SU-DHL-6 (cell line): ENCODE measurements at regions not wholly inside any gene's neighbourhood (a gene's known extent, or its start where the extent isn't known, plus 50 kb on each side); places are given as distances from the start of the nearest gene placed in this dataset.

Experiments
- EZH2phosphoT487 ChIP-seq: fragments of 200-600 bp; sonication (generic), shearing (Covaris generic); conservative IDR thresholded peaks from 2 replicates; pipeline ENCODE4 v1.6.1; 2018; ENCODE audit warnings: mild to moderate bottlenecking, antibody characterized with exemption, low read length, moderate library complexity, mixed read lengths
- TF ChIP-seq, protein P1 (sequence below): fragments of 200-600 bp; sonication (generic); IDR thresholded peaks from one replicate; pipeline ENCODE4 v1.5.1; 2017; ENCODE audit warnings: antibody characterized with exemption, mild to moderate bottlenecking, low read length, moderate library complexity; ENCODE audit not compliant: insufficient read depth, poor library complexity, severe bottlenecking

- TF ChIP-seq, protein P1, sequence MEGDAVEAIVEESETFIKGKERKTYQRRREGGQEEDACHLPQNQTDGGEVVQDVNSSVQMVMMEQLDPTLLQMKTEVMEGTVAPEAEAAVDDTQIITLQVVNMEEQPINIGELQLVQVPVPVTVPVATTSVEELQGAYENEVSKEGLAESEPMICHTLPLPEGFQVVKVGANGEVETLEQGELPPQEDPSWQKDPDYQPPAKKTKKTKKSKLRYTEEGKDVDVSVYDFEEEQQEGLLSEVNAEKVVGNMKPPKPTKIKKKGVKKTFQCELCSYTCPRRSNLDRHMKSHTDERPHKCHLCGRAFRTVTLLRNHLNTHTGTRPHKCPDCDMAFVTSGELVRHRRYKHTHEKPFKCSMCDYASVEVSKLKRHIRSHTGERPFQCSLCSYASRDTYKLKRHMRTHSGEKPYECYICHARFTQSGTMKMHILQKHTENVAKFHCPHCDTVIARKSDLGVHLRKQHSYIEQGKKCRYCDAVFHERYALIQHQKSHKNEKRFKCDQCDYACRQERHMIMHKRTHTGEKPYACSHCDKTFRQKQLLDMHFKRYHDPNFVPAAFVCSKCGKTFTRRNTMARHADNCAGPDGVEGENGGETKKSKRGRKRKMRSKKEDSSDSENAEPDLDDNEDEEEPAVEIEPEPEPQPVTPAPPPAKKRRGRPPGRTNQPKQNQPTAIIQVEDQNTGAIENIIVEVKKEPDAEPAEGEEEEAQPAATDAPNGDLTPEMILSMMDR, result no peak
- TF ChIP-seq EZH2phosphoT487, result no peak
These were observed 81.0 kb upstream of the TRIO start for GRCh38 chr5:14062178-14062577.
